Skeletal muscle satellite cell (primary cell): ENCODE measurements at regions not wholly inside any gene's neighbourhood (a gene's known extent, or its start where the extent isn't known, plus 50 kb on each side); places are given as distances from the start of the nearest gene placed in this dataset.
"Not testable (repeated sequence)": the region's sequence is repeated elsewhere in the genome, so short reads cannot be mapped to it uniquely, and the experiment has no call there.

Source experiments
- H3K27me3 ChIP-seq: 2 replicates; pipeline ENCODE4 v1.7.0; 2013; ENCODE audit warnings: low read length; ENCODE audit not compliant: control insufficient read depth, insufficient read depth
- H3K36me3 ChIP-seq: 2 replicates; pipeline ENCODE4 v1.7.0; 2013; ENCODE audit warnings: mild to moderate bottlenecking, control low read depth, low read length; ENCODE audit not compliant: insufficient read depth
- H3K4me1 ChIP-seq: 2 replicates; pipeline ENCODE4 v1.7.0; 2013; ENCODE audit warnings: low read length; ENCODE audit not compliant: control insufficient read depth, insufficient read depth
- H3K4me2 ChIP-seq: 2 replicates; pipeline ENCODE4 v1.7.0; 2013; ENCODE audit warnings: mild to moderate bottlenecking, low read length
- H3K4me3 ChIP-seq: 2 replicates; pipeline ENCODE4 v1.7.0; 2013; ENCODE audit warnings: low read length
- H3K9ac ChIP-seq: 2 replicates; pipeline ENCODE4 v1.7.0; 2013; ENCODE audit warnings: mild to moderate bottlenecking, low read depth, low read length, moderate library complexity
- H3K9me3 ChIP-seq: replicated peaks from 2 replicates; pipeline ENCODE4 v1.7.0; 2013; ENCODE audit warnings: mild to moderate bottlenecking, control low read depth, low read length

GRCh38 chr6:135736351-135736750, 115.2 kb upstream of the PDE7B start:
- not testable (repeated sequence) for H3K4me1 ChIP-seq, H3K9ac ChIP-seq, H3K27me3 ChIP-seq, H3K36me3 ChIP-seq, H3K9me3 ChIP-seq, H3K4me3 ChIP-seq, H3K4me2 ChIP-seq

GRCh38 chr6:135738636-135739035, 112.9 kb upstream of the PDE7B start:
- no peaks in the 10 kb centered on the region for H3K4me1 ChIP-seq
- no peak overlapping the region for H3K4me3 ChIP-seq
- H3K4me2 ChIP-seq, result no peak overlapping the region
- H3K36me3 ChIP-seq, result no peaks in the 10 kb centered on the region
- H3K9ac ChIP-seq, result no peak overlapping the region
- H3K9me3 ChIP-seq, result no peaks in the 10 kb centered on the region
- no peaks in the 10 kb centered on the region for H3K27me3 ChIP-seq

- no peaks in the 10 kb centered on the region for H3K4me1 ChIP-seq
- no peak overlapping the region for H3K9ac ChIP-seq
- no peaks in the 10 kb centered on the region for H3K36me3 ChIP-seq
- no peaks in the 10 kb centered on the region for H3K27me3 ChIP-seq
- no peak overlapping the region for H3K4me3 ChIP-seq
- H3K4me2 ChIP-seq, result no peak overlapping the region
- H3K9me3 ChIP-seq, result no peaks in the 10 kb centered on the region
Measured at GRCh38 chr6:135739288-135739687, 112.2 kb upstream of the PDE7B start.

- no peaks in the 10 kb centered on the region for H3K27me3 ChIP-seq
Measured at GRCh38 chr6:135740580-135740979, 110.9 kb upstream of the PDE7B start.

GRCh38 chr6:135743476-135743875, 108.0 kb upstream of the PDE7B start:
- H3K9ac ChIP-seq, result no peak overlapping the region
- H3K4me1 ChIP-seq, result no peaks in the 10 kb centered on the region
- no peaks in the 10 kb centered on the region for H3K27me3 ChIP-seq
- no peak overlapping the region for H3K4me3 ChIP-seq
- no peaks in the 10 kb centered on the region for H3K36me3 ChIP-seq
- H3K4me2 ChIP-seq, result no peak overlapping the region
- no peaks in the 10 kb centered on the region for H3K9me3 ChIP-seq

More at GRCh38 chr6:135740580-135740979, 110.9 kb upstream of the PDE7B start:
- Histone ChIP-seq H3K4me2 (no peak overlapping the region), H3K9me3 (no peaks in the 10 kb centered on the region), H3K4me1 (no peaks in the 10 kb centered on the region), H3K9ac (no peak overlapping the region), H3K4me3 (no peak overlapping the region), H3K36me3 (no peaks in the 10 kb centered on the region)

- Histone ChIP-seq H3K36me3 (no peaks in the 10 kb centered on the region), H3K4me3 (no peak overlapping the region), H3K9ac (no peak overlapping the region), H3K4me2 (no peak overlapping the region), H3K27me3 (no peaks in the 10 kb centered on the region), H3K9me3 (no peaks in the 10 kb centered on the region), H3K4me1 (no peaks in the 10 kb centered on the region)
Measured at GRCh38 chr6:135748189-135748588, 103.3 kb upstream of the PDE7B start.

GRCh38 chr6:135750081-135750480, 101.4 kb upstream of the PDE7B start:
- H3K4me1 ChIP-seq, result no peaks in the 10 kb centered on the region
- no peak overlapping the region for H3K9ac ChIP-seq
- no peak overlapping the region for H3K4me2 ChIP-seq
- H3K27me3 ChIP-seq, result no peaks in the 10 kb centered on the region
- H3K36me3 ChIP-seq, result no peaks in the 10 kb centered on the region
- no peak overlapping the region for H3K4me3 ChIP-seq
- no peaks in the 10 kb centered on the region for H3K9me3 ChIP-seq

GRCh38 chr6:135753196-135753595, 98.3 kb upstream of the PDE7B start:
- no peak overlapping the region for H3K4me3 ChIP-seq
- no peaks in the 10 kb centered on the region for H3K9me3 ChIP-seq
- H3K9ac ChIP-seq, result no peak overlapping the region
- no peak overlapping the region for H3K4me2 ChIP-seq
- H3K4me1 ChIP-seq, result no peaks in the 10 kb centered on the region
- no peaks in the 10 kb centered on the region for H3K27me3 ChIP-seq
- H3K36me3 ChIP-seq, result no peaks in the 10 kb centered on the region

GRCh38 chr6:135759831-135760230, 91.7 kb upstream of the PDE7B start:
- Histone ChIP-seq H3K27me3 (no peaks in the 10 kb centered on the region), H3K9me3 (no peaks in the 10 kb centered on the region), H3K4me1 (no peaks in the 10 kb centered on the region), H3K36me3 (no peaks in the 10 kb centered on the region), H3K9ac (no peak overlapping the region), H3K4me3 (no peak overlapping the region), H3K4me2 (no peak overlapping the region)

GRCh38 chr6:135774006-135774405, 77.5 kb upstream of the PDE7B start:
- Histone ChIP-seq H3K9ac (no peak overlapping the region), H3K4me2 (no peak overlapping the region), H3K9me3 (no peaks in the 10 kb centered on the region), H3K36me3 (no peaks in the 10 kb centered on the region), H3K4me1 (no peaks in the 10 kb centered on the region), H3K4me3 (no peak overlapping the region), H3K27me3 (no peaks in the 10 kb centered on the region)

GRCh38 chr6:135779213-135779612, 72.3 kb upstream of the PDE7B start:
- no peaks in the 10 kb centered on the region for H3K4me1 ChIP-seq
- no peak overlapping the region for H3K4me2 ChIP-seq
- no peak overlapping the region for H3K4me3 ChIP-seq
- no peak overlapping the region for H3K9ac ChIP-seq
- H3K27me3 ChIP-seq, result no peaks in the 10 kb centered on the region
- no peaks in the 10 kb centered on the region for H3K36me3 ChIP-seq
- H3K9me3 ChIP-seq, result no peaks in the 10 kb centered on the region

- Histone ChIP-seq H3K4me1 (no peaks in the 10 kb centered on the region), H3K4me2 (no peak overlapping the region), H3K9ac (no peak overlapping the region), H3K4me3 (no peak overlapping the region), H3K27me3 (no peaks in the 10 kb centered on the region), H3K9me3 (no peaks in the 10 kb centered on the region), H3K36me3 (no peaks in the 10 kb centered on the region)
Measured at GRCh38 chr6:135780326-135780725, 71.2 kb upstream of the PDE7B start.
